ENCODE measurements at regions not wholly inside any gene's neighbourhood (a gene's known extent, or its start where the extent isn't known, plus 50 kb on each side); places are given as distances from the start of the nearest gene placed in this dataset.

GRCh38 chr2:206379266-206379665 lies 64.1 kb upstream of the ADAM23 start:
- no peak for DNase-seq
- ATAC-seq = peak in 3 of 4 donors; percentile 51 to 83 (median 57)
- Histone ChIP-seq H3K36me3 (no peaks in the 10 kb centered on the region), H3K9me3 (peaks cover 0 to 48% (median 18%) of the 10 kb centered on the region in 12 donors), H3K27me3 (no peaks in the 10 kb centered on the region), H3K27ac (peak overlapping the region in 1 of 12 donors; percentile 39), H3K4me1 (peaks cover 0 to 17% (median 5%) of the 10 kb centered on the region in 12 donors), H3K4me3 (no peak overlapping the region)
- TF ChIP-seq POLR2A (IDR thresholded peaks at IDR 0.05) (no peak), CTCF (IDR thresholded peaks at IDR 0.05) (no peak)
- WGBS, 4 donors = 42 to 66% (median 55%) methylated on average over 1 of the region's 1 CpG
- intact Hi-C loops (cut with DNase I) = no loop called here

GRCh38 chr2:206379886-206380285 lies 63.4 kb upstream of the ADAM23 start:
- no peak overlapping the region for H3K4me3 ChIP-seq
- H3K4me1 ChIP-seq = peaks cover 0 to 17% (median 5%) of the 10 kb centered on the region in 12 donors
- H3K36me3 ChIP-seq = no peaks in the 10 kb centered on the region
- H3K9me3 ChIP-seq = peaks cover 0 to 54% (median 22%) of the 10 kb centered on the region in 12 donors
- no peak for DNase-seq
- intact Hi-C loops (cut with DNase I) = no loop called here
- no peak for TF ChIP-seq POLR2A (IDR thresholded peaks at IDR 0.05)
- no peak for ATAC-seq
- no peaks in the 10 kb centered on the region for H3K27me3 ChIP-seq
- WGBS, 4 donors = 47 to 55% (median 49%) methylated on average over 3 of the region's 3 CpGs
- H3K27ac ChIP-seq = no peak overlapping the region

GRCh38 chr2:206381881-206382280 lies 61.5 kb upstream of the ADAM23 start:
- peaks cover 0 to 46% (median 14%) of the 10 kb centered on the region in 12 donors for H3K9me3 ChIP-seq
- 92 to 96% (median 95%) methylated on average over 2 of the region's 2 CpGs for WGBS, 4 donors
- DNase-seq (no peak), ATAC-seq (no peak)
- no peaks in the 10 kb centered on the region for H3K27me3 ChIP-seq
- H3K4me3 ChIP-seq = no peak overlapping the region
- H3K36me3 ChIP-seq = no peaks in the 10 kb centered on the region
- TF ChIP-seq CTCF (IDR thresholded peaks at IDR 0.05) (no peak), POLR2A (IDR thresholded peaks at IDR 0.05) (no peak)
- H3K27ac ChIP-seq = no peak overlapping the region
- peaks cover 0 to 17% (median 5%) of the 10 kb centered on the region in 12 donors for H3K4me1 ChIP-seq
- intact Hi-C loops (cut with DNase I) = no loop called here

GRCh38 chr2:206383669-206384068 lies 59.7 kb upstream of the ADAM23 start:
- ATAC-seq (no peak), DNase-seq (no peak)
- H3K9me3 ChIP-seq = peaks cover 0 to 43% (median 14%) of the 10 kb centered on the region in 12 donors
- TF ChIP-seq POLR2A (IDR thresholded peaks at IDR 0.05) (no peak), CTCF (IDR thresholded peaks at IDR 0.05) (no peak)
- H3K36me3 ChIP-seq = no peaks in the 10 kb centered on the region
- intact Hi-C loops (cut with DNase I) = no loop called here
- WGBS, 4 donors = 67 to 78% (median 73%) methylated on average over 2 of the region's 2 CpGs
- H3K4me1 ChIP-seq = peaks cover 0 to 13% (median 3%) of the 10 kb centered on the region in 12 donors
- no peaks in the 10 kb centered on the region for H3K27me3 ChIP-seq
- H3K4me3 ChIP-seq = no peak overlapping the region
- H3K27ac ChIP-seq = no peak overlapping the region

- no peaks in the 10 kb centered on the region for H3K4me1 ChIP-seq
- TF ChIP-seq POLR2A (IDR thresholded peaks at IDR 0.05) (no peak), CTCF (IDR thresholded peaks at IDR 0.05) (no peak)
- 84 to 91% (median 87%) methylated on average over 3 of the region's 3 CpGs for WGBS, 4 donors
- no peak overlapping the region for H3K27ac ChIP-seq
- H3K4me3 ChIP-seq = no peak overlapping the region
- H3K36me3 ChIP-seq = no peaks in the 10 kb centered on the region
- intact Hi-C loops (cut with DNase I) = no loop called here
- ATAC-seq (no peak), DNase-seq (no peak)
- H3K9me3 ChIP-seq = peaks cover 0 to 26% (median 13%) of the 10 kb centered on the region in 12 donors
- H3K27me3 ChIP-seq = no peaks in the 10 kb centered on the region
Observed at GRCh38 chr2:206387808-206388207, 55.5 kb upstream of the ADAM23 start.
